Left ventricle myocardium inferior (tissue), 1 donor: ENCODE measurements at regions not wholly inside any gene's neighbourhood (a gene's known extent, or its start where the extent isn't known, plus 50 kb on each side); places are given as distances from the start of the nearest gene placed in this dataset.

Experiments used
- DNase-seq: peaks from one replicate; pipeline ENCODE4 v3.0.0-alpha.2; 2020
- H3K27ac ChIP-seq: fragments of 200-600 bp; replicated peaks from 2 replicates; pipeline ENCODE4 v1.8.0; 2021
- H3K27me3 ChIP-seq: fragments of 200-600 bp; 2 replicates; pipeline ENCODE4 v1.8.0; 2021; ENCODE audit warnings: low read depth
- H3K36me3 ChIP-seq: fragments of 200-600 bp; 2 replicates; pipeline ENCODE4 v1.8.0; 2021
- H3K4me1 ChIP-seq: fragments of 200-600 bp; 2 replicates; pipeline ENCODE4 v1.8.0; 2021
- H3K4me3 ChIP-seq: fragments of 200-600 bp; 2 replicates; pipeline ENCODE4 v1.8.0; 2021; ENCODE audit warnings: mild to moderate bottlenecking, moderate library complexity
- H3K9me3 ChIP-seq: fragments of 200-600 bp; replicated peaks from 2 replicates; pipeline ENCODE4 v1.8.0; 2021
- intact Hi-C: fragments of 100-400 bp; cut with micrococcal nuclease; formaldehyde crosslinking; loops from one replicate; pipeline ENCODE4 v1.11.0; 2022
- TF ChIP-seq, protein P1 (sequence below): fragments of 200-600 bp; IDR thresholded peaks from 2 replicates; pipeline ENCODE4 v1.8.0; 2021; ENCODE audit warnings: antibody characterized with exemption, mild to moderate bottlenecking, borderline replicate concordance
- donor health status: DM: no; HTN: yes; CAD: no; lungs with severe emphysema.

DNA sequence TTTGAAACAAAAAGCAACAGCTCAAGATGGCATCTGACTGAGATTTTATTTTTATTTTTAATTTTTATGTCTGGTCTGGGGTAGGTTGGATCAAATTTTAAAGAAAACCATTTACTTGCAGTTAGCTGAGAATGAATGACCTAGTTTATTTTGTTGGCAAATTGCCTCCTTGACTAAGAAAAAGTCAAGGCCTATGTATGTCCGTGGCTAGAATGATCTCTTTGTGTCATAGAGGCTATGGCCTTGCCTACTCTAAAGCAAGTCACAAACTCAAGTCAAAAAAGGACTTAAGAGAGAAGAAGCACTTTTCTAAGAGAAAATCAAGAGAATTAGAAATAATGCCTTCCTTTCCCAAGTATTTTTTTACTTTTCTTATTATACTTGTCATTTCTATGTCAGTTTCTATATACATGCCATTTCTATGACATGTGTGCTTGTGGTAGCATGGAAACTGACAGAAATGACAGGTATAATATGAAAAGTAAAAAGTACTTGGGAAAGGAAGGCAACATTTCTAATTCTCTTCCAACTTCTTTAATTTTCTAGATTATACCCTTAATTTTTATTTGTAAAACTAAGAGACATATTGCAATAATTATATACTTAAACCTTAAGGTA is 136.7 kb downstream of the CENPF start:
- Histone ChIP-seq H3K4me3 (no peak overlapping the region), H3K27me3 (no peaks in the 10 kb centered on the region), H3K36me3 (no peaks in the 10 kb centered on the region), H3K4me1 (no peaks in the 10 kb centered on the region), H3K27ac (no peak overlapping the region), H3K9me3 (no peaks in the 10 kb centered on the region)
- DNase-seq, result no peak
- TF ChIP-seq, protein P1, sequence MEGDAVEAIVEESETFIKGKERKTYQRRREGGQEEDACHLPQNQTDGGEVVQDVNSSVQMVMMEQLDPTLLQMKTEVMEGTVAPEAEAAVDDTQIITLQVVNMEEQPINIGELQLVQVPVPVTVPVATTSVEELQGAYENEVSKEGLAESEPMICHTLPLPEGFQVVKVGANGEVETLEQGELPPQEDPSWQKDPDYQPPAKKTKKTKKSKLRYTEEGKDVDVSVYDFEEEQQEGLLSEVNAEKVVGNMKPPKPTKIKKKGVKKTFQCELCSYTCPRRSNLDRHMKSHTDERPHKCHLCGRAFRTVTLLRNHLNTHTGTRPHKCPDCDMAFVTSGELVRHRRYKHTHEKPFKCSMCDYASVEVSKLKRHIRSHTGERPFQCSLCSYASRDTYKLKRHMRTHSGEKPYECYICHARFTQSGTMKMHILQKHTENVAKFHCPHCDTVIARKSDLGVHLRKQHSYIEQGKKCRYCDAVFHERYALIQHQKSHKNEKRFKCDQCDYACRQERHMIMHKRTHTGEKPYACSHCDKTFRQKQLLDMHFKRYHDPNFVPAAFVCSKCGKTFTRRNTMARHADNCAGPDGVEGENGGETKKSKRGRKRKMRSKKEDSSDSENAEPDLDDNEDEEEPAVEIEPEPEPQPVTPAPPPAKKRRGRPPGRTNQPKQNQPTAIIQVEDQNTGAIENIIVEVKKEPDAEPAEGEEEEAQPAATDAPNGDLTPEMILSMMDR, result no peak
- intact Hi-C loops, result no loop called here

DNA sequence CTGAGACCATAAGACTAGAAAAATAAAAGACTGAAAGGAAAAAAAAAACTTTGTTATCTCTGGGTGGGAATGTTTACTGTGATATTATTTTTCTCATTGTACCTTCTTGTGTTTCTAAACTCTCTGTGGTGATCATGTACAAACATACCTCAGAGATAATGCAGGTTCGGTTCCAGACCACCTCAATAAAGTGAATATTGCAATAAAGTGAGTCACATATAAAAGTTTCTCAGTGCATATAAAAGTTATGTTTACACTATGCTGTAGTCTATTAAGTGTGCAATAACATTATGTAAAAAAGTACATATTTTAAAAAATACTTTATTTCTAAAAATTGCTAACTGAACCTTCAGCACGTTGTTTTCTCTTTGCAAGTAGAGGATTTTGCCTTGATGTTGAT is 137.5 kb downstream of the CENPF start:
- DNase-seq, result no peak
- intact Hi-C loops, result no loop called here

DNA sequence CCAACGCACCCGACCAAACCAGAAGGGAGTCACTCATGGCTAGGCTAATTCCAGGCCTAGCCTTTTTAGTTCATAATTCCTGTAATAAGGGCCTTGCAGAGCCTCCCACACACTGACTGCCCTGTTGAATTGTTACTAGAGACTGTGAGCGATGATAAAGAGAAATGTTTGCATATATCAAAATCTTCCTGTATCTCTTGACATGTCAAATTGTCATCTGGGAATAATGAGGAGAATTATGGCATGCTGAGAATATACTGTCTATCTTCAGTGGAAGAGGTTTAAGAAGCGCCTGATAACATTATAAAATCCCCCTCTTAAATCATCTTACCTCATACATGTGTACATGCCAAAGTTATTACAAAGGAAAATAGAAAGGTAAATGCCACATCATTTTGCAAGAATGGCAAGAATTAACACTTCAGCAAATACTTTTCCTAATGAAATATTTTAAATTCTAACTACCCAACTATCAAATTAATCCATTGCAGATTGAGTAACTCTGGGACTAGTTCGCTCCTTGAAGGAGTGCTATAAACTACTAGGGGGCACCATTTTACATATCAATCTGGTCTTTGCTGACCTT is 144.1 kb downstream of the CENPF start:
- TF ChIP-seq, protein P1, result no peak
- no peaks in the 10 kb centered on the region for H3K9me3 ChIP-seq
- no peak for DNase-seq
- H3K4me1 ChIP-seq, result no peaks in the 10 kb centered on the region
- intact Hi-C loops, result no loop called here
- no peak overlapping the region for H3K4me3 ChIP-seq
- H3K27ac ChIP-seq, result no peak overlapping the region
- H3K27me3 ChIP-seq, result no peaks in the 10 kb centered on the region
- no peaks in the 10 kb centered on the region for H3K36me3 ChIP-seq

More for the DNA sequence above, 137.5 kb downstream of the CENPF start:
- no peak overlapping the region for H3K27ac ChIP-seq
- H3K9me3 ChIP-seq, result no peaks in the 10 kb centered on the region
- H3K27me3 ChIP-seq, result no peaks in the 10 kb centered on the region
- H3K4me1 ChIP-seq, result no peaks in the 10 kb centered on the region
- no peaks in the 10 kb centered on the region for H3K36me3 ChIP-seq
- TF ChIP-seq, protein P1, result no peak
- no peak overlapping the region for H3K4me3 ChIP-seq

DNA sequence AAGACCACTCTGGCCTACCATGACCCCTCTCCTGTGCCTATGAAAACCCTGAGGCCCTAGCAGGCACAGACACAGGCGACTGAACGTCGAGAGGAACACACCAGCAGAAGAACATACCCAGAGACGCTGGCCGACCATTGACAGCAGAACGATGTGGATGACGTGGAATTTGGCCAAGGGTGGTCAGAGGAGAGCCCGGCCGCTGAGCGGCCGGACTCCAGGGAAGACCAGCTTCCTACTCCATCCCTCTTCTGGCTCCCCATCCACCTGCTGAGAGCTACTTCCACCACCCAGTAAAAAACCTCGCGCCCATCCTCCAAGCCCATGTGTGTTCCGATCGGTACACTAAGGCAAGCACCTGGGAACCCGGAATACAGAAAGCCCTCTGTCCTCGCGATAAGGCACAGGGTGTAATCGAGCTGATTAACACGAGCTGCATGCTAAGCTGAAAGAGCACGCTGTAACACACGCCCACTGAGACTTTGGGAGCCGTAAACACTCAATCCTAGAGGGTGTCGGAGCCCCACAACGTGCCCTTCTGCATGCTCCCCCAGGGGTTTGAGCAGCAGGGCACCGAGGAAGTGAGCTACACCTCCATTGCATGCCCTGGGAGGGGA is 150.3 kb downstream of the CENPF start:
- intact Hi-C loops, result no loop called here
- H3K27ac ChIP-seq, result no peak overlapping the region
- H3K4me3 ChIP-seq, result no peak overlapping the region
- H3K4me1 ChIP-seq, result no peaks in the 10 kb centered on the region
- no peaks in the 10 kb centered on the region for H3K36me3 ChIP-seq
- DNase-seq, result no peak
- H3K9me3 ChIP-seq, result peaks cover 28% of the 10 kb centered on the region
- no peaks in the 10 kb centered on the region for H3K27me3 ChIP-seq
- TF ChIP-seq, protein P1, result no peak

DNA sequence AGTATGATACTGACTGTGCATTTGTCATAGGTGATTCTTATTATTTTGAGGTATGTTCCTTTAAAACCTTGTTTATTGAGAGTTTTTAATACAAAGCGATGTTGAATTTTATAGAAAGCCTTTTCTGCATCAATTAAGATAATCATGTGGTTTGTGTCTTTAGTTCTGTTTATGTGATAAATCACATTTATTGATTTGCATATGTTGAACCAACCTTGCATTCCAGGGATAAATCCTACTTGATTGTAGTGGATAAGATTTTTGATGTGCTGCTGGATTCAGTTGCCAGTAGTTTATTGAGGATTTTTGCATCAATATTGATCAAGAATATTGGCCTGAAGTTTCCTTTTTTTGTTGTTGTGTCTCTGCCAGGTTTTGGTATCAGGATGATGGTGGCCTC is 158.0 kb downstream of the CENPF start:
- no peaks in the 10 kb centered on the region for H3K4me1 ChIP-seq
- no peak overlapping the region for H3K27ac ChIP-seq
- peaks cover 86% of the 10 kb centered on the region for H3K9me3 ChIP-seq
- no peaks in the 10 kb centered on the region for H3K36me3 ChIP-seq
- TF ChIP-seq, protein P1, result no peak
- H3K27me3 ChIP-seq, result no peaks in the 10 kb centered on the region
- H3K4me3 ChIP-seq, result no peak overlapping the region
- intact Hi-C loops, result no loop called here
- no peak for DNase-seq
